Neural progenitor cell (in vitro differentiated cells): ENCODE measurements at regions not wholly inside any gene's neighbourhood (a gene's known extent, or its start where the extent isn't known, plus 50 kb on each side); places are given as distances from the start of the nearest gene placed in this dataset.

Experiments used
- CTCF ChIP-seq: fragments of 200-600 bp; sonication (generic); IDR thresholded peaks from 2 replicates; pipeline ENCODE4 v1.5.1; 2017; ENCODE audit warnings: antibody characterized with exemption, mild to moderate bottlenecking
- EZH2 ChIP-seq: fragments of 200-600 bp; sonication (generic); IDR thresholded peaks from 2 replicates; pipeline ENCODE4 v1.6.1; 2017; ENCODE audit warnings: antibody characterized with exemption, mild to moderate bottlenecking, moderate library complexity
- EZH2phosphoT487 ChIP-seq: fragments of 200-600 bp; sonication (generic); IDR thresholded peaks from 2 replicates; pipeline ENCODE4 v1.6.1; 2017; ENCODE audit warnings: antibody characterized with exemption

GRCh38 chrX:136954930-136955329 is 74.4 kb upstream of the RBMX start:
- TF ChIP-seq CTCF (peak; percentile 55), EZH2phosphoT487 (no peak), EZH2 (no peak)
